ENCODE measurements at regions not wholly inside any gene's neighbourhood (a gene's known extent, or its start where the extent isn't known, plus 50 kb on each side); places are given as distances from the start of the nearest gene placed in this dataset.

DNA sequence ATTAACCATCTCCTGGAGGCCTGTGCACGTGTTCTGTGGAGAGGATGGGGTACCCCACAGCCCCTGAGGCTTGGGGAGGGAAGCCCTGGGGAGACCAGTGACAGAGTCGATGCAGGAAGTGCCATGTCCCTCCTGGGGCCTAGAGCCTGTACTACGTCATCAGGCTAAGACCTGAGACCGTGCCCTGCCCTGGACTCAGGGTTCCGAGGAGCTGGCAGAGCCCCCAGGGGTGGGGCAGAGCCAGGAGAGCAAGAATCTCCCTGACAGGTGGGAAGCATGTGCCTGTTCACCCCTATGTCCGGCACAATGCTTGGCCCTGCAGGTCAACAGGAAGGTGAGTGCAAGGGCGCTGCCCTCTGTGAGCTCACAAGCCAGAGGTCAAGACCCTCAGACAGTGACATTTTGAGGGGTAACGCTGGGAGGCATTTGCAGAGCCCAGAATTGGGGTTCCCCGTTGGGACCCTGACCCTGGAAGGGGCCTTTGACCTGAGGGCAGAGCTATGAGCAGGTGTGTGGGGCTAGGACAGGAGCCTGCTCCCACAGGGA, 781.6 kb downstream of the BRD1 start:
- no peaks in the 10 kb centered on the region for H3K9me3 ChIP-seq
- intact Hi-C loops (cut with DNase I), result loop anchor here in 9 of 10 donors (1.0 to 5.0 kb wide), 4 partner anchors 259 to 586 kb away; no protein-coding TSS in a partner anchor
- TF ChIP-seq CTCF (IDR thresholded peaks at IDR 0.05) (no peak), POLR2A (IDR thresholded peaks at IDR 0.05) (no peak)
- H3K36me3 ChIP-seq, result no peaks in the 10 kb centered on the region
- H3K4me1 ChIP-seq, result no peaks in the 10 kb centered on the region
- DNase-seq (no peak), ATAC-seq (peak in 1 of 4 donors; percentile 19)
- peaks cover 0 to 25% (median 2%) of the 10 kb centered on the region in 9 donors for H3K27me3 ChIP-seq
- no peak overlapping the region for H3K27ac ChIP-seq
- WGBS, 4 donors, result 38 to 68% (median 61%) methylated on average over 6 to 9 of the region's 9 CpGs
- H3K4me3 ChIP-seq, result no peak overlapping the region

GRCh38 chr22:49045276-49045675, 782.4 kb downstream of the BRD1 start:
- Histone ChIP-seq H3K4me3 (no peak overlapping the region), H3K9me3 (no peaks in the 10 kb centered on the region), H3K27ac (no peak overlapping the region), H3K36me3 (no peaks in the 10 kb centered on the region), H3K27me3 (peaks cover 0 to 25% (median 2%) of the 10 kb centered on the region in 9 donors), H3K4me1 (no peaks in the 10 kb centered on the region)
- no peak for ATAC-seq
- no peak for DNase-seq
- intact Hi-C loops (cut with DNase I), result loop anchor here in 8 of 10 donors (5.0 kb wide), 2 partner anchors 262 to 587 kb away; no protein-coding TSS in a partner anchor
- 65 to 76% (median 73%) methylated on average over 12 of the region's 12 CpGs for WGBS, 4 donors
- no peak for TF ChIP-seq CTCF (IDR thresholded peaks at IDR 0.05)
- TF ChIP-seq POLR2A (IDR thresholded peaks at IDR 0.05), result no peak

DNA sequence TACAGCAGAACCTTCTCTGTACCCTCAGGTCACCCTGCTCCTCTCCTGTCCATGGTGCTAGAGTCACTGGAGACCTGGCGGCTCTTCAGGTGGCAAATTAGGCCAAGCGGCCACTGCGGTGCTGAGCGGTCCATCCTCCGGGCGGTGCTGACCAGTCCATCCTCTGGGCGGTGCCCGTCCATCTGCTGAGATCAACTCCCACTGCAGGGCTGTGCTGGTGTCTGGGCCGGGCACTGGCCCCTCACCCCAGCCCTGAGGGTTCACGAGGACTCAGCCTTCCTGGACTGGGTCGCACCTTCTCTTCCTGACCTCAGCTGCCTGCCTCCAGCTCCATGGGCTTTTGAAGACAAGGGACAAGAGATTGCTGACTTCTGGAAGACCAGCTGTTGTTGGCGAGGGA, 782.9 kb downstream of the BRD1 start:
- ATAC-seq (no peak), DNase-seq (no peak)
- Histone ChIP-seq H3K27me3 (peaks cover 0 to 26% (median 2%) of the 10 kb centered on the region in 9 donors), H3K36me3 (no peaks in the 10 kb centered on the region), H3K27ac (no peak overlapping the region), H3K4me1 (no peaks in the 10 kb centered on the region), H3K4me3 (no peak overlapping the region), H3K9me3 (no peaks in the 10 kb centered on the region)
- intact Hi-C loops (cut with DNase I), result loop anchor here in 8 of 10 donors (5.0 kb wide), 2 partner anchors 263 to 588 kb away; no protein-coding TSS in a partner anchor
- 81 to 89% (median 82%) methylated on average over 4 to 12 of the region's 12 CpGs for WGBS, 4 donors
- TF ChIP-seq POLR2A (IDR thresholded peaks at IDR 0.05) (no peak), CTCF (IDR thresholded peaks at IDR 0.05) (no peak)

DNA sequence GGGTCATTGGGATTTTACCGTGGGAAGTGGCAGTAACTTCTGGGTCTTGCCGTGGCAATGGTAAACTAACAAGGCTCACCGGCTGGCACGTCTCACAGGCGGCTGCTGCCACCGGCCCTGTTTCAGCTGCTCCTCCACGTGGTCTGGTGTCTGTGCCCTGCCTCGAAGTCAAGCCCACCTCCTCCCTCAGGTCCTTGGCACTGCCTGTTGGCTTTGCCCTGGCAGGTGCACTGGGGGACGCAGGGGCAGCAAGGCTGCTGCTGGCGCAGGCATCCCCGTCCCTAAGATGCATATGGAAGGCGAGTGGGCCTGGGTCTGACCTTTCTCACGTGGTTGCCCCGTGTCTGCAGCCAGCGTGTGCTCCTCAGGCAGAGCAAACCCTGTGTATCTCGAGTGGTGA, 783.6 kb downstream of the BRD1 start:
- Histone ChIP-seq H3K36me3 (no peaks in the 10 kb centered on the region), H3K9me3 (no peaks in the 10 kb centered on the region), H3K27me3 (peaks cover 0 to 27% (median 2%) of the 10 kb centered on the region in 9 donors), H3K27ac (no peak overlapping the region), H3K4me3 (no peak overlapping the region), H3K4me1 (no peaks in the 10 kb centered on the region)
- DNase-seq (no peak), ATAC-seq (no peak)
- intact Hi-C loops (cut with DNase I), result no loop called here
- WGBS, 4 donors, result 63 to 79% (median 69%) methylated on average over 14 to 16 of the region's 16 CpGs
- TF ChIP-seq POLR2A (IDR thresholded peaks at IDR 0.05) (no peak), CTCF (IDR thresholded peaks at IDR 0.05) (no peak)

Data from heart left ventricle (tissue), 16 donors.